HepG2 (cell line): ENCODE measurements at regions not wholly inside any gene's neighbourhood (a gene's known extent, or its start where the extent isn't known, plus 50 kb on each side); places are given as distances from the start of the nearest gene placed in this dataset.

Experiments
- ATAC-seq: fragments of 200-7000 bp; cut with Tn5 transposase; 3 replicates; pipeline ENCODE4 v1.9.1; 2020; ENCODE audit warnings: mild to moderate bottlenecking, moderate library complexity
- BruUV-seq: library from RNA; stranded (reverse); fragments of 400-500 nt; replicated peaks from 2 replicates; lab custom pipeline; 2021; lab: Mats Ljungman, UMichigan
- CTCF ChIA-PET: fragments of 300-600 bp; formaldehyde crosslinking; extraction: SDS; loops from one replicate; lab custom pipeline; 2021; ENCODE audit warnings: low total read pairs, inconsistent platforms, low intra/inter-chr PET ratio; lab: Yijun Ruan, JAX
- POLR2A ChIA-PET: fragments of 350-600 bp; sonication (Branson Sonifier 250); formaldehyde crosslinking; loops from one replicate; lab custom pipeline; 2020; ENCODE audit warnings: antibody characterized with exemption, inconsistent platforms; lab: Yijun Ruan, JAX
- DNase-seq: peaks from one replicate; pipeline ENCODE4 v3.0.0-alpha.2; 2015; ENCODE audit warnings: low spot score
- FAIRE-seq: peaks from 3 replicates; lab custom pipeline; 2011; peaks lifted over from hg19 to GRCh38; lab: Jason Lieb, UNC
- H2AFZ ChIP-seq: one replicate; pipeline ENCODE4 v1.6.1; 2011; ENCODE audit warnings: low read length, inconsistent platforms
- H3K27ac ChIP-seq: fragments of 300-600 bp; 3 replicates; pipeline ENCODE4 v1.8.0; 2011; ENCODE audit warnings: mixed run types, mild to moderate bottlenecking, mixed read lengths, low read length, inconsistent platforms; ENCODE audit not compliant: insufficient read depth; ENCODE audit errors: extremely low read length
- H3K27me3 ChIP-seq, 2 experiments: fragments of 200-600 bp in 1 of 2; 2 replicates in 1 of 2; 3 replicates in 1 of 2; pipeline versions ENCODE4 v1.6.0 to v1.8.0; 2011; ENCODE audit warnings: low read length in 2 of 2, mild to moderate bottlenecking in 2 of 2, moderate library complexity in 2 of 2, inconsistent platforms in 1 of 2; ENCODE audit not compliant: insufficient read depth in 2 of 2, control insufficient read depth in 1 of 2
- H3K36me3 ChIP-seq, 2 experiments: fragments of 200-600 bp in 1 of 2; replicated peaks in 1 of 2; 2 replicates in 1 of 2; 3 replicates in 1 of 2; pipeline versions ENCODE4 v1.5.1 to v1.8.0; 2011; ENCODE audit warnings: low read length in 2 of 2, inconsistent platforms in 1 of 2; ENCODE audit not compliant: insufficient read depth in 2 of 2, control insufficient read depth in 1 of 2
- H3K4me1 ChIP-seq: 2 replicates; pipeline ENCODE4 v1.5.1; 2012; ENCODE audit warnings: low read length, inconsistent platforms; ENCODE audit not compliant: insufficient read depth
- H3K4me2 ChIP-seq: 2 replicates; pipeline ENCODE4 v1.6.0; 2011; ENCODE audit warnings: low read depth, low read length, inconsistent platforms
- H3K4me3 ChIP-seq, 3 experiments: fragments of 200-600 bp in 1 of 3; sonication (generic), shearing (Covaris generic) in 1 of 3; replicated peaks in 1 of 3; 2 replicates each; pipeline ENCODE4 v1.5.1; 2011 to 2016; ENCODE audit warnings: low read length in 3 of 3, inconsistent platforms in 2 of 3, low read depth in 2 of 3, mild to moderate bottlenecking in 2 of 3, control low read depth in 1 of 3, mixed read lengths in 1 of 3; ENCODE audit not compliant: insufficient read depth in 1 of 3
- H3K79me2 ChIP-seq: one replicate; pipeline ENCODE4 v1.6.1; 2011; ENCODE audit warnings: low read length, inconsistent platforms; ENCODE audit not compliant: insufficient read depth
- H3K9ac ChIP-seq: 2 replicates; pipeline ENCODE4 v1.6.0; 2011; ENCODE audit warnings: mild to moderate bottlenecking, low read depth, low read length, inconsistent platforms; ENCODE audit not compliant: insufficient read depth
- H3K9me3 ChIP-seq: 2 replicates; pipeline ENCODE4 v1.5.1; 2012; ENCODE audit warnings: mild to moderate bottlenecking, low read length
- H4K20me1 ChIP-seq: 2 replicates; pipeline ENCODE4 v1.6.0; 2011; ENCODE audit warnings: inconsistent platforms, mild to moderate bottlenecking, low read length, moderate library complexity; ENCODE audit not compliant: insufficient read depth
- KIAA2018 ChIP-seq: sonication (generic); formaldehyde crosslinking; IDR thresholded peaks from 2 replicates; pipeline ENCODE4 v1.5.0; 2020; ENCODE audit warnings: mild to moderate bottlenecking, missing genetic modification reagents, borderline replicate concordance
- KLF16 ChIP-seq, 2 experiments: sonication (generic) in 1 of 2; formaldehyde crosslinking in 1 of 2; IDR thresholded peaks; 2 replicates each; pipeline versions ENCODE4 v1.6.1 to v1.8.0; 2016 to 2023; ENCODE audit warnings: missing genetic modification reagents in 2 of 2, missing compliant biosample characterization in 1 of 2
- RARG ChIP-seq: sonication (generic); formaldehyde crosslinking; IDR thresholded peaks from 2 replicates; pipeline ENCODE4 v1.4.0; 2020; ENCODE audit warnings: low read depth, mild to moderate bottlenecking, missing genetic modification reagents
- SIN3A ChIP-seq: IDR thresholded peaks from 2 replicates; pipeline ENCODE4 v1.6.1; 2011; ENCODE audit warnings: low read depth, mild to moderate bottlenecking, control low read depth, low read length, borderline replicate concordance
- THAP9 ChIP-seq: sonication (generic); formaldehyde crosslinking; IDR thresholded peaks from 2 replicates; pipeline ENCODE4; 2020; ENCODE audit warnings: missing genetic modification reagents, mild to moderate bottlenecking, borderline replicate concordance
- THYN1 ChIP-seq: sonication (generic); formaldehyde crosslinking; IDR thresholded peaks from 2 replicates; pipeline ENCODE4 v1.8.1; 2023; ENCODE audit warnings: low read depth, mild to moderate bottlenecking, moderate library complexity, missing genetic modification reagents, borderline replicate concordance
- ZNF546 ChIP-seq: sonication (generic); formaldehyde crosslinking; conservative IDR thresholded peaks from 2 replicates; pipeline ENCODE4 v1.8.1; 2023; ENCODE audit warnings: mild to moderate bottlenecking, missing genetic modification reagents
- ZNF770 ChIP-seq: sonication (generic); formaldehyde crosslinking; IDR thresholded peaks from 2 replicates; pipeline ENCODE4 v1.5.0; 2020; ENCODE audit warnings: mild to moderate bottlenecking, missing genetic modification reagents
- ZNF788 ChIP-seq: sonication (generic); formaldehyde crosslinking; IDR thresholded peaks from 2 replicates; pipeline ENCODE4 v1.5.0; 2020; ENCODE audit warnings: mild to moderate bottlenecking, missing genetic modification reagents, borderline replicate concordance
- ZNF816 ChIP-seq: sonication (generic); formaldehyde crosslinking; IDR thresholded peaks from 2 replicates; pipeline ENCODE4 v1.8.0; 2022; ENCODE audit warnings: missing genetic modification reagents, mild to moderate bottlenecking, borderline replicate concordance
- ZNF878 ChIP-seq: sonication (generic); formaldehyde crosslinking; IDR thresholded peaks from 2 replicates; pipeline ENCODE4 v1.8.1; 2023; ENCODE audit warnings: mild to moderate bottlenecking, missing genetic modification reagents, moderate library complexity
- ZSCAN20 ChIP-seq: sonication (generic); formaldehyde crosslinking; IDR thresholded peaks from 2 replicates; pipeline ENCODE4 v1.4.0; 2020; ENCODE audit warnings: missing genetic modification reagents, mild to moderate bottlenecking, borderline replicate concordance
- in situ Hi-C: cut with HindIII; loops from 2 replicates; pipeline ENCODE4 v1.10.0; 2017; ENCODE audit warnings: low pct_unique_long_range_greater_than_20kb; ENCODE audit not compliant: extremely low pct_ligation_motif_present
- intact Hi-C: fragments of 100-400 bp; cut with micrococcal nuclease; formaldehyde crosslinking; loops from one replicate; pipeline ENCODE4 v1.10.0; 2022; ENCODE audit not compliant: unreplicated experiment

GRCh38 chr4:138692411-138692810 is 323.2 kb upstream of the NOCT start:
- intact Hi-C loops (no loop called here), in situ Hi-C loops (loop anchor here (25.0 kb wide), 2 partner anchors 880 to 955 kb away; no protein-coding TSS in a partner anchor)
- DNase-seq: no peak
- H3K4me1 ChIP-seq: no peaks in the 10 kb centered on the region
- H3K4me2 ChIP-seq: no peak overlapping the region
- no peak overlapping the region for H2AFZ ChIP-seq
- no peak for FAIRE-seq
- no peak overlapping the region for H3K9ac ChIP-seq
- H3K27me3 ChIP-seq: peaks cover 0 to 5% of the 10 kb centered on the region in 2 experiments; a peak in 3 of 5 replicates
- no peak overlapping the region for H3K4me3 ChIP-seq
- H3K36me3 ChIP-seq: no peaks in the 10 kb centered on the region
- POLR2A ChIA-PET: no interaction called here
- CTCF ChIA-PET: no interaction called here
- no peaks in the 10 kb centered on the region for H3K9me3 ChIP-seq
- no peaks in the 10 kb centered on the region for H3K79me2 ChIP-seq
- BruUV-seq: no TSS peak
- H4K20me1 ChIP-seq: no peaks in the 10 kb centered on the region
- ATAC-seq: no peak
- no peak overlapping the region for H3K27ac ChIP-seq
- no peak for TF ChIP-seq RARG
- no peak for TF ChIP-seq ZSCAN20
- no peak for TF ChIP-seq ZNF788 (CRISPR knock-in tag)
- no peak for TF ChIP-seq KLF16 (CRISPR knock-in tag; IDR thresholded peaks at IDR 0.05)
- no peak for TF ChIP-seq ZNF770 (CRISPR knock-in tag)
- no peak for TF ChIP-seq ZNF878
- no peak for TF ChIP-seq KIAA2018 (CRISPR knock-in tag)
- TF ChIP-seq THAP9 (CRISPR knock-in tag): no peak
- no peak for TF ChIP-seq SIN3A
- TF ChIP-seq THYN1 (CRISPR knock-in tag): no peak
- no peak for TF ChIP-seq ZNF546 (CRISPR knock-in tag)
- no peak for TF ChIP-seq ZNF816 (CRISPR knock-in tag)
